Bronchial epithelial cell (primary cell): ENCODE measurements at regions not wholly inside any gene's neighbourhood (a gene's known extent, or its start where the extent isn't known, plus 50 kb on each side); places are given as distances from the start of the nearest gene placed in this dataset.
A peak's percentile ranks its signal among the peaks of the same experiment; 100 is the strongest.

Experiments
- DNase-seq: peaks from one replicate; pipeline ENCODE4 v3.0.0-alpha.2; 2010; ENCODE audit warnings: low read depth
- FAIRE-seq: peaks from 2 replicates; lab custom pipeline; 2011; peaks lifted over from hg19 to GRCh38; lab: Jason Lieb, UNC
- H3K27me3 ChIP-seq: 2 replicates; pipeline ENCODE4 v1.5.1; 2011; ENCODE audit warnings: low read length; ENCODE audit not compliant: control insufficient read depth, insufficient read depth
- H3K36me3 ChIP-seq: 2 replicates; pipeline ENCODE4 v1.5.1; 2011; ENCODE audit warnings: low read length; ENCODE audit not compliant: control insufficient read depth, insufficient read depth
- H3K4me3 ChIP-seq: 2 replicates; pipeline ENCODE4 v1.5.1; 2011; ENCODE audit warnings: mild to moderate bottlenecking, low read depth, low read length, control low read depth
- CTCF ChIP-seq: IDR thresholded peaks from 2 replicates; pipeline ENCODE4 v1.5.1; 2011; ENCODE audit warnings: mild to moderate bottlenecking, moderate library complexity, low read length, control low read depth, inconsistent platforms; ENCODE audit not compliant: insufficient read depth, severe bottlenecking

DNA sequence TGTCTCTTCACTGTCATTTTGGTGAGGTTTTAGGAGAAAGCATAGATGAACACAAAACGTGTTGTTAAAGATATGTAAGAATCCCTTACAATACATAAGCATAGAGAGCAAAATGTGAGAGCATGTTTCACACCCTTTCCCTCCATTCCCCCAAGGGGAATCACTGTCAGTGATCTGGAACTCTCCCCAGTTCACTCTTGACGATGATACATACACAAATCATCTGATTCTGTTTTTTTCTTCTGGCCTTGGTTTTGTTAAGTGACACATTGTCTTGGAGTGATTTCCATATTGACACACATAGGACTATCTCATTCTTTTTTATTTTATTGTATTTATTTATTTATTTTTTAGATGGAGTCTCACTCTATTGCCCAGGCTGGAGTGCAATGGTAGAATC, 53.7 kb upstream of the TANC1 start:
- DNase-seq = peak; percentile 65
- no peak for FAIRE-seq
- TF ChIP-seq CTCF = no peak

DNA sequence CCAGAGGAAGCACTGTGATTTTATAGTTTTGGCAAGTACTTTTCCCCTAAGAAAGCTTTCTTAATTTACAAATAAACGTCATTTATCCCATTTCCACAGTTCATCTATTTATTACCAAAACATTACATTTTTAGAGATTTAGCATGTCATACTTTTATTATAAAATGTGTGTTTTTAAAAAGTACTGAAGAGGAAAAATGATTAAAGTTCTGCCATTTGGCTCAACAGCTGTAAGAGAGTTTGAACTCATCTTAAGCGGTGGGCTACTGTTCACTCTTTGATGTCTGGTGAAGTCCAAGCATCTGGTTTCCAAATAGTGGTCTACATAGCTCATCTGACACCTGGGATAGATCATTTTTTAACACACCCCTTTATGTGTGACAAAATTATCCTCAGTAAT, 51.3 kb upstream of the TANC1 start:
- no peak for TF ChIP-seq CTCF
- Histone ChIP-seq H3K36me3 (no peaks in the 10 kb centered on the region), H3K27me3 (no peaks in the 10 kb centered on the region), H3K4me3 (no peak overlapping the region)
- DNase-seq (no peak), FAIRE-seq (no peak)

More for the DNA sequence above, 53.7 kb upstream of the TANC1 start:
- Histone ChIP-seq H3K36me3 (no peaks in the 10 kb centered on the region), H3K27me3 (no peaks in the 10 kb centered on the region), H3K4me3 (no peak overlapping the region)

DNA sequence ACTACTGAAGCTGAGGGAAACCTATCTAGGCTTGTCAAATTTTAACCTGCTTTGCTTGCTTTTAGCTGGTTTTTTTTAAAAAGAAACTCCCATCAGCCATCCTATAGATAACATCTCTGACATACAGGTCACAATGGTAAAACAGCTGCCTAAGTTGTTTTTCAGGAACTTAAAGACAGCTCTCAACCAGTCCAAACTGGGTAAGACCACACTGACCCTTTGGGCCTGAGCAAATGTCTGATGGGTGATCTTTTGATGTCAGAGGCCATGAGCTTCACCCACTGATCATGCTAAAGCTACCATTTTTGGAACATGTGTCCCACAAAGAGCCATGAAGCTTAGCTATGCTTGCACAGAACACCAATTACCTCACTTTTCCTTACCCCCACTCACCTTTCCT, 50.0 kb upstream of the TANC1 start:
- DNase-seq (no peak), FAIRE-seq (no peak)
- Histone ChIP-seq H3K4me3 (no peak overlapping the region), H3K36me3 (no peaks in the 10 kb centered on the region), H3K27me3 (no peaks in the 10 kb centered on the region)
- TF ChIP-seq CTCF = no peak
